Activated CD4-positive, alpha-beta T cell treated with anti-CD3 and anti-CD28 coated beads, Interleukin-2, Interleukin-4, amounts not matched to agents 100 ng/mL and 50 ng/mL, durations not matched to agents 16 hours and 8 hours (primary cell): ENCODE measurements at regions not wholly inside any gene's neighbourhood (a gene's known extent, or its start where the extent isn't known, plus 50 kb on each side); places are given as distances from the start of the nearest gene placed in this dataset.

Experiments
- DNase-seq: peaks from one replicate; pipeline ENCODE4 v3.0.0-alpha.2; 2020; ENCODE audit warnings: low spot score

DNA sequence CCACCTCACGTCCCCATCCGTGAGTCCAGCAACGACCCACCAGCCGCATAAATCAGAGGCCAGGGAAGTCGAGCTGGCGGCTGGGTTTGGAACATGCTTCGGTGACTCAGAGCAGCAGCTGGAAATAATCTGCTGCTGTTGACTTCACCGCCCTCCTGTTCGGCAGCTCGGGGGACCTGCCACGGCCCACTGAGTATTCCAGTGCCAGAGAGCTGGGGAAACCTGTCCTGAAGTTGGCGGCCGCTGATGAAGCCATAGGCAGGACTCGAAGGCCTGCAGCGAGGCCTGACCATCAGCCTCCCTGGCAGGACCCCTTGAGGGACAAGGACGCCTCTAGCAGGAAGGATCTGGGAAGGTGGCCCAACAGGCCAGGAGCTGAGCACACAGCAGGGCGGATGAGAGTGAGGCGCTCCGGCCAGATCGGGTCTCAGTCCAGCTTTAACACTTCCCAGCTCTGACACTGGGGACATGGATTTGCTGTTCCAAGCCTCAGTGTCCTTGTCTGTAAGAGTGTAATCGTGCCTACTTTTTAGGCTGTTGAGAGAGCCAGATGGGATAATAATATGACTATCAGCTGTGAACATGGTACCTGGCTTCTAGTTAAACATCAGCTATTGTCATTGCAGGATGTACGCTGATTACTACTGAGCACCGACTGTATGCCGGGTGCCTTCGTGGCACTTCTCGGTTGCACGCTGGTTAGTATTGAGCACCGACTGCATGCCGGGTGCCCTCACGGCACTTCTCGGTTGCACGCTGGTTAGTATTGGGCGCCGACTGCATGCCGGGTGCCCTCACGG lies 50.4 kb upstream of the CIBAR2 start:
- DNase-seq: no peak

DNA sequence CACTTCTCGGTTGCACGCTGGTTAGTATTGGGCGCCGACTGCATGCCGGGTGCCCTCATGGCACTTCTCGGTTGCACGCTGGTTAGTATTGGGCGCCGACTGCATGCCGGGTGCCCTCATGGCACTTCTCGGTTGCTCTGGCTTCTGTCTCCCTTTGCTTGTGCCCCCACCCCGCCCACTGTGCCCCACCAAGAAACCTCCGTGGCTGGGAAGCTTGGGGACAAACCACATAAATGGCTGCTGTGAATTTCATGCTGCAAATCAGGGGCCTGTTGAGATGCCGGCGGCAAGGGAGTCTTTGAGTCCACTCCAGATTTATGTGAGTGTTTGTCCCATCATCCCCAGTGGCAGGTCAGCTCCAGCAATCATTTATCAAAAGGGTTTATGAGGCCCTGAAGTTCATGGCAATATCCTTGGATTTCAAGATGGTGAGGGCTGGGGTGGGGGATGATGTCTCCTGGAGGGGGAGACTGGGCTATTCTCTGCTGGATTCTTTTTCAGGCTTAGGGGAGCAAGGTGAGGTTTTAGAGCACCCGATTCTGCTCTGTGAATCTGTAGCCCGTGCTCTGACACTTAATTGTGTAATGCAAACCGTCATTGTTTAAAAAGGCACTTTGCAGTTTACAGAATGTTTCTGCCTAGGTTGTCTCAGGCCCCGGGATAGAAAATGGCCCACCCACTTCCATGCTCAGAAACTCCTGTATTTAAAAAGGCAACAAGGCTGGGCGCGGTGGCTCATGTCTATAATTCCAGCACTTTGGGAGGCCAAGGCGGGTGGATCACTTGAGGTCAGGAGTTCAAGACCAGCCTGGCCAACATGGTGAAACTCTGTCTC lies 51.2 kb upstream of the CIBAR2 start:
- DNase-seq: no peak

DNA sequence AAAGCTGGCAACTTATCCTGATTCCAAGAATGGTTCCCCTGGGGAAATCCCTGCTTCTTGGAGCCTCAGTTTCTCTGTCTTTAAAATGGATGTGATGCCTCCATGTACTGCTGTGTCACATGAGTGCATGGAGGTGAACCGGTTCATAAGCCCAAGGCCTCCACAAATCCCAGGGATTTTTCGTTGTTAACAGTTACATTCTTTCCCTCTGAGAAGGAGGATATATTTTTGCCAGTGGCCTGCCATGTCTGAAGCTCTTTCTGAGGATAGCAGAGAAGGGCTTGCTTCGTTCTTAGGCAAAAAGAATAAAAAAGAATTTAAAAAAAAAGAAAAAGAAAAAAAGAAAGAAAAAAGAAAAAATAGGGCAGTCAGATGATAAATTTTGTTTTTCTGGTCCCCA lies 52.2 kb upstream of the CIBAR2 start:
- DNase-seq: no peak

DNA sequence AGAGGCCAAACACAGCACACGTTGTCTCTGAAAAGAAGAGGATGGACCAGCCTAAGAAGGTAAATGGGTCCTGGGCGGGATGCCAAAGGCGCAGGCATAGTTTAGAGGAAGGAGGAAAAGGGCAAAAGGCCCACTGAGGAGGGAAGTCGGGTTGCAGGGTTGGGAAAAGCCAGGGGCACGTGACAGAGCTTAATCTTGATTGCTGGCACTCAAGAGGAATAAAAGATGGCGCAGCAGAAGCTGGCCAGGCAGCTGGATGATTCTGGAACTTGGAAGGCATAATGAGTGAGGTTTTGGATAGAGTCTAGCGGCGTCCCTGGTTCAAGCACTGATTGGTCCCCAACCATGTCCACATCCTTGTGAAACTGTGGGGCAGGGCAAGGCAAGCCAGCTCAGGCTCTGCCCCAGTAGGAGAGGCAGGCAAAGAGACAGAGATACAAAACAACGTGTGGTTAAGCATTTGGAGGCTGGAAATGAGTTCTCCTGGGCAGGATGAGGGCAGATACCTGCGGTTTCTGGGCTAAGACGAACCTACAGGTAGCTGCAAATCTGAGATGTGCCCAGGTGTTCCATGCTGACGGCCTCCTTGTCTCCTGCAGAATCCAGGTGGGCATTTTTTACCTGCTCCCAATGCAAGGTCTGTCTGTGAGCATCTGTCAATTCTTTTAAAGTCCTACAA lies 52.7 kb upstream of the CIBAR2 start:
- no peak for DNase-seq

DNA sequence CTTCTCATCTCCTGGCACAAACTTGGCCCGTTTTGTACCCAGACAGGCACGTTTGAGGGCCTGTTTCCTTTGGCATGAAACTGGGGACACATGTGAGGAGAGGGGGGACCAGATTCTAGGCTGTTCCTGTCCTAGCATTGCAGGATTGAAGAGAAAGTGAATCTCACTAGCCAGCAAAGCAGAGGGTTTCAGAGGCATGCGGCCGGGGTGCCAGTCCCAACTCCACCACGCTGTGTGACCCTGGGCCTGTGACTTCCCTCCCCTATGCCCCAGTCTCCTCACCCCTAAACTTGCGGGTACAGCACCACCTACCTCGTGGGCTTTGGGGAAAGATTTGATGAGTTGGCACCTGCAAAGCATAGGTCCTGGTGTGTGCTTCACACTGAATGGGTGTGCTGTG lies 53.5 kb upstream of the CIBAR2 start:
- no peak for DNase-seq

DNA sequence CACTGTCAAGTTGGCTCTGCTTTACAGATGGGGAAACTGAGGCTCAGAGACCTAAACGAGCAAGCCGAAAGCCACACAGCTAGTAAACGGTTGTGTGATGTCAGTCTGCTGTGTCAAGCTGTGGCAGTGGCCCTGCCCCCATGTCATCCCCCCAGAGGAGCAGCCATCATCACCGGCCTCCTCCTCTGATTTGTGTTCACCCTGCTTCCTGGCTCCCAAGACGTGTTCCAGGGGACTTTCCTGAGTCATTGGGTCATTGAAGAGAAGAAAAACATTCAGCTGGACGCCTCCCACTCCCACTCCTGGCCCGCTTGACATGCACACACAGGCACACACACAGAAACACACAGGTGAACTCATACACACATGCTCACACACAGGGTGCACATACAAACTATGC lies 54.0 kb upstream of the CIBAR2 start:
- DNase-seq: no peak

DNA sequence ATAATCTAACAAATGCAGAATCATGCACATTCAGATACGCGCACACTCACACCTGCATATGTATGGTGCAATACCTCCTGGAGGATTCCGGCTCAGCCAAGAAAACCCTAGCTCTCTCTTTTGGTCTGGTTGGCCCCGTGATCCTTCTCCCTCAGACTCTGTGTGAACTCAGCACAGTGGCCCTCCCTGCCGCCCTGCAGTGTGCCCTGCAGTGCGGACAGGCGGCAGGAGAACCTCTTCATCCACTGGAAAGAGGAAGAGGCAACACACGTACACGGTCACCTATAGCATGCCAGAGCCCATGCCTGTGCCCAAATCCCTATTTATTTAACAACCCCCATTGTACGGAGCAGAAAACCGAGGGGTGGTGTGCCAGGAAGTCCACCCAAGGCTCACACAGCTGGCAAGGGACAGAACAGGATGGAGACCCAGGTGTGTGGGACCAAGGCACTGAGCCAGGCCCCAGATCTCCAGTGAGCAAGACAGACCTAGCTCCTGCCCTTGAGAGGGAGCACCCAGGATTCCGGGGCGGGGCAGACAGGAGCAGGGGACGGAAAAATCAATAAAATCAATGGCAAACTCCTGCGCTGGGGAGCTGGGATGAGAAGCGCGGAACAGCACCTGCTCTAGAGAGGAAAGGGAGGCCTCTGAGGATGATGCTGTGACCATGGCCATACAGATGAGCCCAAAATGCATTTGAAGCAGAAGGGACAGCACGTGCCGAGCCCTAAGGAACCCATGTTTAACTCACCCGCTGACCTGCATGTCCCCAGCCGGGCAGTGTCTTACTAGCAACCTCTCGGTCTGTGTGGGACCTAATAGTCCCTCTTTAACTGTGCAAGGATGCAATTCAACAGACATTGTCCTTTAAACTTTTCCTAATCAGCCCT lies 54.7 kb upstream of the CIBAR2 start:
- DNase-seq: no peak

DNA sequence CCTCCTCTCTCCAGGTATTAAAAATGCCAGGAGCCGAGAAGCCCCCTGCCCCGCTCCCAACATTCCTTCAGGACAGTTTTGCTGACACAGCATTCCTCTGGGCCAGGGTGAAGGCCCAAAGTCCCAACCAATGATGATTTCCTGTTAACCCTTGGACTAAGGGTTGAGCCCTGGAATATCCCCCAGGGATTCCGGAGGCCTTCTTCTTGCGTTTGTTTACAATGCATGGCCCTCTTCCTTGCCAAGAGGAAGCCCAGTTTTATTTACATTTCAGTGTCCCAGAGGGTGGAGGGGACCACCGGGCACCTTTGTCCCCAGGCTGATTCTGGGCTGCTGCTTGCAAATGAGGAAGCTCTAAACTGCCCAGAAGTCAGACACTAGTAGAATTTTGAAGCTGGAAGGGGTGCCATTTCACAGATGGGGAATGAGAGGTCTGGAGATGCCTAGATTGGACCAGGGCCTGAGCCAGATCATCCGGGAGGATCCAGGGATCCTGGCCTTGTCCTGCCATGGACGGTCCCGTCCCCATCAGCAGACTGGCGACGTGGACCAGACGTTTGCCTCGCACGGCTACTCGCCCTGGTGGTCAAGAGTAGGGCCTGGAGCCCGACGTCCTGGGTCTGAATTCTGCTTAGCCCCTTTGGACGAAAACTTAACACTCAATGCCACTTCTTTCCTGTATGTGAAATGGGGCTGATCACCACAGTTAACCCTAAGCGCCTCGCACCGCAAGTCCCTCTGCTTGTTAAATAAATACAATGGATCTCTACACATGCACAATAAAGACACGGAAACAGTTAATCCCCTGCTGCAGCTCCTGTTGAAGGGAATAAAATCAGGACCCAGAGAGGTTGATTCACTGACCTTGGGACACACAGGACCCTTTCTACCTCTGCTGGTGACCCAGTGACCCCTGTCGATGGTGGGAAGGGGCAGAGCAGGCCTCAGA lies 55.6 kb upstream of the CIBAR2 start:
- DNase-seq: no peak

DNA sequence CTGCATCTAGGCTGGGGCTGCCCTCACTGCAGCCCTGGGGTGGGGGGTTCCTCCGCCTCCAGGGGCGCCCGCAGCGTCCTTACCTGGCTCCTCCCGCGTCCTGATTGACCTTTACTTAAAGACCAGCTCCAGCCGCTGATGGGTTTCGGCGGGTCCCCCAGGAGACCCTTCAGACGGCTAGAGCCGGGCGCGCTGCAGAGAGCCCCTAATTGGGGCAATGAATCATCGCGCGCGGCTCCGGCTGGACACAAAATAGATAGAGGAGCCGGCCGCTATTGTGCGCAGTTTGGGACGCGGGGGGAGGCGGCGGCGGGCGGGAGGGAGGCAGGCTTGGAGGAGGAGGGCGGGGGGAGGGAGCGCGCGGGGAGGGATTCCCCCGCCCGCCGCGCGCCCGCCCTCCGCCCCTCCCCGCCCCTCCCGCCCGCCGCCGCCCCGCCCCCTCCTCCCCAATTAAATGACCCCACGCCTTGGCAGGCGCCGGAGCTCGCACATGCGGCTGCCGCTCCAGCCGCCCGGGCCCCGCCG lies 56.5 kb upstream of the CIBAR2 start:
- no peak for DNase-seq

DNA sequence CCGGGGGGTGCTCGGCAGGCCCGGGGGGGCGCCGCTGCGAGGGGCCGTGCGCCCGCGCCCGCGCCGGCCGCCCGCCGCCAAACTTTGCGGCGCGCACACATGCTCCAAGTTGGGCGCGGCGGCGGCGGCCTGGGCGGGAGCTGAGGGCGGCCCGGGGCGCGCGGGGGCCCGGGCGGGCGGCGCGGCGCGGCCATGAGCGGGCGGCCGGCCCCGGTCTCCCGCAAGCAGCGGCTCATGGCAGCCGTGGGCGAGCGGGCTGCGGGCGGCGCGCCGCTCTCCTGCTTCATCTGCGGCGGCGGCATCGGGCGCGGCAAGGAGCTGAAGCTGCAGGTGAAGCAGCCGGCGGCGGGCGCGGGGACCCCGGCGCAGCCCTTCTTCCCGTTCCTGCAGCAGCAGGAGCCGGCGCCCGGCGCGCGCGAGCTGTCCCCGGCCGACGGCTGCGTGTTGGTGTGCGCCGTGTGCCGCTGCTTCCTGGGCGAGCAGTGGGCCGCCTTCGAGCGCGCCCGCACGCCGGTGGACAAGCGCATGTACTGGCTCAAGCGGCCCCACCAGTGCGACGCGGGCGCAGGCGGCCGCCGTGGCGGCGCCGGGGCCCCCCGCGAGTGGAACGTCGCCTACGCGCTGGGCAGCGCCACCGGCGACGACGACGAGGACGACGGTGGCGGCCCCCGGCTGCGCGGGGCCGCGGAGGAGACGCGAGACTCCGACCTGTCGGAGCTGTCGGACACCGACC lies 57.2 kb upstream of the CIBAR2 start:
- DNase-seq: no peak

DNA sequence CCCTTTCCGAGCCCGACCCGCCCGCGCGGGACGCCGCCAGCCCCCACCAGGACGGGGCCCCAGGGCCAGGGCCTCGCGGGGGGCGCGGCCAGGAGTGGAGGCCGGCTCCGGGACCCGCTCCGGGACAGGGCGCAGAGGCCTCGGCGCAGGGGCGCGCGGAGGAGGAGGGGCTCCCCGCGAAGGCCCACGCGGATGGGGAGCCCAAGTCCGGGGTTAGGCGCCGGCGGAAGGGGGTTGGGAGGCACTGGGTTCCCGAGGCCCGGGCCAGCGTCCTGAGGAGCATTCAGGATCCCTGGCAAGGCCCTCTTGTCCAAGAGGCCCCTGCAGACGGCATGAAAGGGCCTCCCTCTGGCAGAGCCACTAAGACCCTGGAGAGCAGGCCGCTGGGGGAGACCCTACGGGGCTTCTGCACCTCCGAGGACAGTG lies 57.8 kb upstream of the CIBAR2 start:
- no peak for DNase-seq

DNA sequence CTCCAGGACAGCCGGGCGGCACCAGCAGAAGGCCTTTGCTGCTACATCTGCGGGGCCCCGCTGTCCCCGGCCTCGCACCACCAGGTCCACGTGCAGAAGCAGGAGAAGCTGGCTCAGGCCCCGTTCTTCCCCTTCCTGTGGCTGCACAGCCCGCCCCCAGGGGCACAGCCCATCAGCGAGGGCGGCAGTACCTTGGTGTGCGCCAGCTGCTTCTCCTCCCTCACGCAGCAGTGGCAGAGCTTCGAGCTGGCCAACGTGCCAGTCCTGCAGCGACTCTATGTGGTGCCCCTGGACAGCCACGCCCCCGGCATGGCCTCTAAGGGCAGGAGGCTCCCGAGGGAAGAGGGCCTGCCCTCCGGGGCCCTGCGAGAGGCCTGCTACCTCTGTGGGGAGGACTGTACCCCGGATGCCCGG lies 58.3 kb upstream of the CIBAR2 start:
- DNase-seq: no peak

DNA sequence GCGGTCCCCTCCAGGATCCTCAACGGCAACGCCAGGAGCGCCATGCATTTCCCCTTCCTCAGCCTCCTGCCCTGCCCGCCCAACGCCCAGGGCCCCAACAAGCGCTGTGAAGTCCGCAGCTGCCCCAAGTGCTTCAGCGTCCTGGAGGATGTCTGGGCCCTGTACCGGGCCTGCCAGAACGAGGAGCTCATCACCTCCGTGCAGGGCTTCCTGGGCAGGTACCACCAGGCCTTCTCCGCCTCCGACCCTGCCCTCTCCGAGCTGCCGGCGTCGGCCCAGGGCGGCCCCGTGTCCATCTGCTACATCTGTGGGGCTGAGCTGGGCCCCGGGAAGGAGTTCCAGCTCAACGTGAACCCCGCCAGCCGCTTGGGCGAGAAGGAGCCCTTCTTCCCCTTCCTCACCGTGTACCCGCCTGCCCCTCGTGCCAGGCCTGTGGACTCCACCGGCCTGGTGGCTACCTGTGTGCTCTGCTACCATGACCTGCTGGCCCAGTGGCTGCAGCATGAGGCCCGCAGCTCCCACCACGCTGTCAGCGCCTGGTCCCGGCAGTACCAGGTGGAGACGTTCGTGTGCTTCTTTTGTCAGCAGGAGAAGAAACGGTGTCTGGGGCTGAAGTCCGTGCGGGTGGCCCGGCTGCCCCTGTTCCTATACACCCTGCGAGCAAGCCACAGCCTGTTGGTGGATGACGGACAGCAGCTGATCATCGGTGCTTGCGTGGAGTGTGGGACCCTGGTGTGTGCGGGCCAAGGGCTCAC lies 58.9 kb upstream of the CIBAR2 start:
- DNase-seq: no peak

DNA sequence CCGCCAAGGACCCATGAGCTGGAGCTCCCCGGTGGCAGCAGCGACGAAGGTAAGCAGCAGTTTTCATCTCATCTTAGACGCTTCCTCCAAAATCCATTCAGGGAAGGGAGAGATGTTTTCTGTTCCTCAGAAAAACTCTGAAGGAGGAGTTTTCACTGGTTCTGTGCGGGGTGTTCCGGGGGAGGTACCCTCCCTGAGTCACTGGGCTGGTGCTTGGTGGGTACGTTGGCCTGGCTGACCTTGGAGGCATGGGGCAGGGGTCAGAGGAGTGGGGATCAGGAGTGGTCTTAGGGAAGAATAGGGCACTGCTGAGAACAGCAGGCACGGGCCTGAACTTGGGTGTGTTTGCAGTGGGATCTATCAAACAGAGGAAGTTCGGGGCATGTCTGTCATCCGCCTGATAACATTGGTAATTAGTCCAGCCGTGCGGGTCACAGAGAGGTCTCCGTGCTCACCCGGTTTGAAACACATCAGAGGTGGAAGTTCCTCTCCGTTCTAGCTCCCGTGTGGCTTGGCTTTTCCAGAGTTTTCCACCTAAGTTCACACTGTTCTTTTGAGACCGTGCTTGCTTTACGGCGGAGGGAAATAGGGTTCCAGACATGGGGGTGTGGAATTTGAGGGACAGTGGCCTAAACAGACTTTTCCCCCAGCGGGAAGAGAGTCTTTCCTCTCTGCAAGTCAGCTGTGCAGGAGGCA lies 59.6 kb upstream of the CIBAR2 start:
- DNase-seq: no peak

DNA sequence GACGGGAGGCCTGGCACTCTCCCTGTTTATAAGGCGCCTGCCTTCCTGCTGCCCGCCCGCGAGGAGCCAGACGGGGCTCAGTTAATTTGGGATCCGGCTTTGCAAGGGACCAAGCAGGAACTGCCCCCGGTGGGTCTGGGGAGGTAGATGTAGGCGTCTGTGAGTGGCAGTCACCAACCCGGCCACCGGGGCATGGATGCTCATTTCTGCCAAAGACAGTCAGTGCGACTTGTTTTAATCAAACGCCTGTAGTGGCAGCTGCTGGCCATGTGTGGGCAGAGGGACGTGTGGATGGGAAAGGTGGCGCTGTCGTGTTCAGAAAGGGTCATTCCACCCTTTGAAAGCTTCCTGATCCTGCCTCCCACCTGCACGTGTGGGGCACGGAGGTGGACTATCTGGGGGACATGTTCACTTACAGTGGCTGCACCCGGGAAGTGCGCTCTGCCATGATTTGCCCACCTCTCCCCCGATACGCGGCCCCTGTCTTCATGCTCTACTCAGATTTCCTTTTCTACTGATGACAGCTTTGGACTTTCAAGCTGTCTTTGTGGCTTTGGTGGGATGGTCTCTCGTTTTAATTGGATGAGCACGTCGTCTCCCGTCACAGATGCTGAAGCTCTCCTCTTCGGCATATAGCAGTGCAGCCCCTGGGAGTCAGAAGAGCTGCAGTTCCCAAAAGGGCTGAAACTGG lies 60.3 kb upstream of the CIBAR2 start:
- DNase-seq: no peak

DNA sequence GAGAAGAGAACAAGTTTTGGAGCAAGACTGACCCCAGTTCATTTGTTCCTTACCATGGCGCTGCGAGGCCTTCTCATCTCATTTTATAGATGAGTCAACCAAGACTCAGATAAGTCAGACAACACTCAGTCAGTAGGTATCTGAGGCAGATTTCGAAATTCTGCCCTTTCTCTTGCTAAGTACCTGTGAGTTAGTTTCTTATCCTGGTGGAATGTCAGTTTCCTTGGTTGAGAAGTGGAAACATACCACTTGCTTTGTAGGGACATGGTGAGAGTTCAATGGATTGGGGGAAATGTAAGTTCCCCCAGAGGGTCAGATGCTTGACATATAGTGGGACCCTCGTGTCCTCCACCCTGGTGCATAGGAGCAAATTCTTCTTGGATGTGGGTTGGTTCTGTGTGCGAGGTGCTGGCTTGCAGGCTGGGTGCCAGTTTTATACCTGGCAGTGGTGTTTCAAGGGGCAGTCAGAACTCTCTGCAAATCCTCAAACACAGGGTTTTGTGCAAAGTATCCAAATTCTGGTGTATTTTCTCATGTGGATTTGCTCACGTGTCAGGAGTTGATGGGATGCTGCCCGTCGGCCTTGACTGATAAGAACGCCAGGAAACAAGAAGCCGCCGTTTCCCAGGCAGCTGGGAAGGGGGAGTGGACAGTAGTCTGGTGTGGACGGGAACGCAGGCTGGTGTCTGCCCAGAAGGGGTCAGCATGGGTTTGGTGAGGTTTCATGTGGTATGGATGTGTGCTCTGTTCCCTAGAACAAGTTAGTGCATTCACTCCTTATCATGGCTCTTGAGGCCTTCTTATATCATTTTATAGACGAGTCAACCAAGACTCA lies 61.1 kb upstream of the CIBAR2 start:
- DNase-seq: no peak
